Right ventricle myocardium superior (tissue), 1 donor: ENCODE measurements at regions not wholly inside any gene's neighbourhood (a gene's known extent, or its start where the extent isn't known, plus 50 kb on each side); places are given as distances from the start of the nearest gene placed in this dataset.
"Not testable (repeated sequence)": the region's sequence is repeated elsewhere in the genome, so short reads cannot be mapped to it uniquely, and the experiment has no call there.

ENCODE experiments used
- ATAC-seq: fragments of 200-7000 bp; cut with Tn5 transposase; one replicate; pipeline ENCODE4 v1.9.1; 2020; ENCODE audit warnings: mild to moderate bottlenecking; ENCODE audit not compliant: poor library complexity
- DNase-seq: peaks from one replicate; pipeline ENCODE4 v3.0.0-alpha.2; 2020
- intact Hi-C: fragments of 100-400 bp; cut with DNase I; formaldehyde crosslinking; loops from one replicate; pipeline ENCODE4 v1.11.2; 2022
- donor health status: DM: no; HTN: yes; CAD: no; lungs with severe emphysema.

DNA sequence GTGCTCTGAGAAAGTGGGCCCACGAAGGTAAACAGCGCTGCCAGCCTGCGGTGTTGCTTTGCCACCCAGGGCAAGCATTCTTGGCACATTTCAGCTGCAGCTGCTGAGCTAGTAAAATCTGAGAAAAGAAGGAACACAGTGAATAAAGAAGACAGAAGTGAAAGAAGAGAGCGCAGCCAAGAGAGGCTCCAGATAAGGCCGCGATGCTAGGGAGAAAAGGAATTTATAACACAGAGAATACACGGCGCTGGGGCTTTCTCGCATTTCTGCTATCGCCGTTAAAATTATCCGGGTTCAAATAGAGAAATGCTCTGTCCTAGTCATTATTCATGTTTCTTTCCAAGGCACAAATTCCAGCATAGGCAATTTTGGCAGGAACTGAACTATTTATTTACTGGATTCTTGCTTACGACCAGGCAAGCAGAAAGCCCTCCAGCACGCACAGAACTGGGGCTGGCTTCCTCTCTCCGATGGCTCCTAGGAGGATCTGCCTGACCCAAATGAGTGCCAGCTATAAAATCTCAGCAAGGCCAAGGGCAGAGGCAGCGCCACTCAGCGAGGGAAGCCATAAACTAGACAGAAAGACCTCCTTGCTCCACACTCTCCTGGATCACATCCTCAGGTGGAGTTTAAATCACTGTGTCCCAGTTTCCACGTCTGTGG lies 111.2 kb downstream of the ATPSCKMT start:
- no peak for ATAC-seq
- DNase-seq = no peak
- intact Hi-C loops = no loop called here

DNA sequence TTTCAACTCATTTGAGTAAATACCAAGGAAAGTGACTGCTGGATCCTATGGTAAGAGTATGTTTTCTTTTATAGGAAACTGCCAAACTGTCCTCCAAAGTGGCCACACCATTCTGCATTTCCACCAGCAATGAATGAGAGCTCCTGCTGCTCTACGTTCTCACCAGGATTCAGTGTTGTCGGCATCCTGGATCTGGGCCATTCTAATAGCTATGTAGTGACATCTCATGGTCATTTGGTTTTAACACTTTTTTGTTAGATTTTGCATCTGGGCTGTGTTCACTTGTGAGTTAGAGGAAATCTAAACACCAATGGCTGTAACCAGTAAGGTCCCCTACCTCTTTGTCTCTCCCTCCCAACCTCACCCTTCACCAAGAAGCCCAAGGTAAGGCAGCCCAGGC lies 115.9 kb downstream of the ATPSCKMT start:
- no peak for ATAC-seq
- no peak for DNase-seq
- intact Hi-C loops = no loop called here

DNA sequence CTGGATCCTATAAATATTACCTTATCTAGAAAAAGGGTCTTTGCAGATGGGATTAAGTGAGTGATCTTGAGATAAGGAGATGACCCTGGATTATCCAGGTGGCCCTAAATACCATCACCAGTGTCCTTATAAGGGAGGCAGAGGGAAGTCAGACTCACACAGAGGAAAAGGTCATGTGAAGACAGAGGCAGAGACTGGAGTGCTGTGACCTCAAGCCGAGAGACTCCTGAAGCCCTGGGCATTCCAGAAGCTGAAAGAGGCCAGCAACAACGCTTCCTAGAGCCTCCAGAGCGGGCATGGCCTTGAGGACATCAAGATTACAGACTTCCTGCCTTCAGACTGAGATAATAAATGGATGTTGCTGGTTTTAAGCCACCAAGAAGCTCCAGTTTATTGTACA lies 118.8 kb downstream of the ATPSCKMT start:
- DNase-seq (no peak), ATAC-seq (no peak)
- intact Hi-C loops = no loop called here

DNA sequence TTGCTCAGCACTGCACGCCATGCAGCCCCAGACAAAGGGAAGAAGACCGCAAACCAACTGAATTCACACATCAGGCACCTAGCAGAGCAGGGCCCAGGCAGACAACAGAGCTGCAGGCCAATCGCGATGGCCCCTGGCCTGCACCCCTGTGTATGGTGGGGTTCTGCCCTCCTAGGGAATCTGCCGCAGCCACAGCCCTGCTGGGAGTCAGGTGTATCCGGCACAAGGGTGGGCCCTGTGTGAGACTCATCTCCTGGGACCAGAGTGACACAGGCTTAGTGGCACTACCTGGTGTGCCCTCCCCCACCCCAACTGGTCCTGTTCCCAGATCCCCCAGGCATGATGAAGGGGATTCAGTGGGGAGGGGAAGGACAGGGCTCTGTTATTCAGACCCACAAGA lies 122.8 kb downstream of the ATPSCKMT start:
- ATAC-seq (no peak), DNase-seq (no peak)
- intact Hi-C loops = no loop called here

DNA sequence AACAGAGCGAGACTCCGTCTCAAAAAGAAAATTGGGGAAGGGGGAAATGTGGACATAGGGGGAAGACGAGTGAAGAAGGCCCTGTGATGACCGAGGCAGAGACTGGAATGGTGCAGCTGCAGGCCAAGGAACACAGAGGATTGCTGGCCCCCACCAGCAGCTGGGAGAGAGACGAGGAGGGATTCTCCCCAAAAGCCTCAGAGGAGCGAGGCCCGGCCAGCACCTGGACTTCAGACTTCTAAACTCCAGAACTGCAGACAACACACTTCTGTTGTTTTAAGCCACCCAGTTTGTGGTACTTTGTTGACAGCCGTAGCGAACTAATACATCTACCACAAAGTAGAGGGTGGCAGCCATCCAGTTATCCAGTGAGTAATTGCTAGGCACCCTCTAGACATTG lies 124.6 kb downstream of the ATPSCKMT start:
- intact Hi-C loops = no loop called here
- no peak for DNase-seq
- no peak for ATAC-seq

DNA sequence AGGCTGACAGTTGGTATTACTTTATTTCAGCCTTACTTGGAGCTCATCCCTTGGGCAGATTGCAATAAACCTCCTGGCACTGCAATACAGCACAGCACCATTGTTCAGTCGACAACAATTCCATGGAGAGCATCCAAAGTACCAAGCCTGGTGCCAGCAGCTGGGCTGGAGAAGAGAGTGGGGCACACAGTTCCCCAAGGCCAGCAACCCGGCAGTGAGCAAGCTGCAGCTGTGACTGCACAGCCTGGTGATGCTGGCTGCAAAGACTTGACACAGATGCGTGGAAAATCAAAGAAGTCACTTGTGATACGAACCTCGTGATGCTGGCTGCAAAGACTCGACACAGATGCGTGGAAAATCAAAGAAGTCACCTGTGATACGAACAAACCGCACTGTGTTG lies 125.4 kb downstream of the ATPSCKMT start:
- intact Hi-C loops = no loop called here
- DNase-seq = peak; percentile 57
- ATAC-seq = peak; percentile 96

DNA sequence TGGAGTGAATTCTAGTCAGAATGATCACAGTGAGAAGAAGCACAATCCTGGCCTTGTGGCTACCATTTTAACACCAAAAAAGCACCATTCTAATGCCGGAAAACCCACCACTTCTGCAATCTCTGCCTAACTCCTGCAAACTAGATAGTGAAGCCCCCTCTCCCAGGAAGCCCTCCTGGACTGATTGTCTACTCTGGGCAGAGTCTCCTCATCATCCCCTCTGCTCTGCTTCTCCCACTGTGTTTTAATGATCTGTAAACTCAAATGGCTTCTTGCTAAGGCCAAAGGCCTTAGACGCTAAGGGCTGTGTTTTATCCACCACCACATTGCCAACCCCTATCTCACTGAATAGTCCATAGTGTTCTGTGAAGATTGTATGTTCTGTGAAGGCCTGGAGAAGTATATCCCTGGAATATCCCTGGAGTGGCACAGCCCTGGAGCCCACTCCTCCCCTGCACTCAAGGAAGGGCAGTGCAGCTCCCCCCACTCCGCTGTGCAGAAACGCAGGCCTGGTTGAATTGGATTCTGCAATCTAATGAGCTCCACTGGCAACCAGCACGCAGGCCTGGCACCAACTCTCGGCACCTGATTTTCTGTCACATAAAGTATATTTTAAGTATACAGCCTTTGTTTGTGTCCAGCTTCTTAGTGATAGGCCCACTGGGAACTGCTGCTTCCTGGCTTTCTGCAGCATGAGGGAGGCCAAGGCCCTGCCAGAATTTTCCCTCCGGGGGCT lies 126.3 kb downstream of the ATPSCKMT start:
- ATAC-seq (peak; percentile 65), DNase-seq (no peak)
- intact Hi-C loops = no loop called here

DNA sequence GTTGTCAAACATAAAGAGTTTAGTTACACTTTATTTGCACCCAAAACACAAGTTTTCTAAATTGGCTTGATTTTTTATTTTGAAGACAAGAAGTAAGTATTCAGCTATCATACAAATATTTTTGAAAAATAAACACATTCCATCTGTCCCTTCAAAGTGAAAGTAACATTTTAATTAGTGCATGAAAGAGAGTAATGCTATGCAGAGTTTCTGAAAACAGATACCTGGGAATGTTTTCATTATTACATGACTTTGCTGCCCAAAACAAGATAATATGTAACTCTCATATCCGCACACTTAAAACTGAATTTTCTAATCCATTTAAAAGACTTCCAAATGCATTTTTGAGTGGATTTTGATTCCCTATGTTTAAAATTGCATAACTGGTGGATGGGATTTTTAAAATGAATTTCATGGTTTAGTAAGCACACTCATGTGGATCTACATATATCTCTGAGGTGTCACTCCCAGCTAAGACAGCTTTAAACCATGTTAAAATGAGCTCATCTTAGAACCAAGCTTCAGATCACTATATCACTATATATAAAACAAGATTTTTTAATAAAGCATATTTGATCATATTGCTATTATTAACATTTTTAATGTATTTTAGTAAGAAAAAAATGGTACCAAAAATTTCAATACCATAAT lies 127.5 kb downstream of the ATPSCKMT start:
- no peak for ATAC-seq
- DNase-seq = no peak
- intact Hi-C loops = no loop called here

DNA sequence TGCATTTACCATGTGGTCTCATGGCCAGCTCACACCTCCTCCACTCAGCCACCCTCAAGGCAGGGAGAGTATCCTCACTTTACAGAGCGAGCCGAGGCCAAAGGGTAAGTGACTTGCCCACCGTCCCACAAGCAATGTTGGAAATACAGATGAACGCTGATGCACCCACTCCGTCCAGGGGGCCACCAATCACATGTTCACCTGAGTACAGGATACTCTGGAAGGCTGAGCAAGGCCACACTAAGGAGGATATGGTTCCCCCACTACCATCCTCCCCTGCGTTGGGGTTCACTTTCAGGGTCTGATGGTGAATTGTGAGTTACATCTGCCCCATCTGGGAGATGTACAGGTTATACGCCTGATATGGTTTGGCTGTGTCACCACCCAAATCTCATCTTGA lies 128.8 kb downstream of the ATPSCKMT start:
- intact Hi-C loops = no loop called here
- no peak for ATAC-seq
- DNase-seq = no peak

DNA sequence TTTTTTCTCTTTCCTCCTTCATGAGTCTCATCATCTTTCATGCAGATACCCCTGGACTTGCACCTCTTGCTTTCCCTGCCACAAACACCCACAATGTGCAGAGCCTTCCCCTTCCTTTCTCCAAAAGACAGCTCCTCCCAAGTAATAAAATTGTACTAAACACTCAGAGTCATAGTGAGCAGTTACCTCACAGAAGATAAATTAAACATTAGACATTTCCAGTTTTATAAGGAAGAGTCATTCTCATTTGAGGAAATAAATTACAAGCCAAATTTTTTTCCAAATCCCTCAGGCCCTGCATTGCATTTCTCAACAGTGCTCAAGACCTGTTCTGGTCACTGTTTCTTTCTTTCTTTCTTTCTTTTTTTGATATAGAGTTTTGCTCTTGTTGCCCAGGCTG lies 131.5 kb downstream of the ATPSCKMT start:
- no peak for DNase-seq
- intact Hi-C loops = no loop called here
- ATAC-seq = no peak

DNA sequence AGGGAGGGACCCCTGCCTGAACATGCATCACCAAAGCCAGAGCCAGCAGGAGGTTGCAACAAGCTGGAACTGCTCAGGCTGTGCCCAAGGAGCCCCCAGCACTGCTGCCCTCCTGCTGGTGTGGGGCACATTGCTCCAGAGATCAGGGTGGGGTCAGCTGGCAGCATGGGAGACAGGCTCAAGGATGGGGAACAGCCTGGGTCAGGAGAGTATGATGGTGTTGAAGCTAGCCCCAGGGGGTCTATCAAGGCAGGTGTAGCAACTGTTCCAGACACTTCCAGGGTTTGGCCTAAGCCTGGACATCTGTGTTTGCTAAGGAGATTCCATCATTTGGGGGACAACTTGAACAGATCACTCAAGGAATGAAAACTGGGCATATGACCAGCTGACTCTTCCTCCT lies 133.1 kb downstream of the ATPSCKMT start:
- intact Hi-C loops = no loop called here
- ATAC-seq = no peak
- no peak for DNase-seq

DNA sequence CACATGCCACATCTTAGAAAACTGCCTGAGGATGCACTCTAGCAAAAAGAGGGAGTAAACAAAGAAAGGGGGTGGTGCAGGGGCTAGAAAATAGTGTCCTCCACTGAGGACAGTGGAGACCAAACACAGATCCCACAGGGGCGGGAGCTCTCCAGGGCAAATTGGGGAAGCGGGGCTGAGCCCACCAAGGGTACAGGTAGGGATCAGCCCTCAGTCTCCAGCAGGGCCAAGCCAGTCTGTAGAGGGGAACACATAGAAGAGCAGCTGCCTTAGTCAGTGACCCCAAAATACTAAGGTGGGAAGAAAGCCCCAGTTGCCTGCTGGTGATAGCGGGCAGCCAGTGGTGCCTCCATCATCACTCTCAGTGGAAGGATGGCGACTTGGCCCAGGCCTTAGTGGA lies 134.0 kb downstream of the ATPSCKMT start:
- intact Hi-C loops = no loop called here
- no peak for ATAC-seq
- DNase-seq = no peak

DNA sequence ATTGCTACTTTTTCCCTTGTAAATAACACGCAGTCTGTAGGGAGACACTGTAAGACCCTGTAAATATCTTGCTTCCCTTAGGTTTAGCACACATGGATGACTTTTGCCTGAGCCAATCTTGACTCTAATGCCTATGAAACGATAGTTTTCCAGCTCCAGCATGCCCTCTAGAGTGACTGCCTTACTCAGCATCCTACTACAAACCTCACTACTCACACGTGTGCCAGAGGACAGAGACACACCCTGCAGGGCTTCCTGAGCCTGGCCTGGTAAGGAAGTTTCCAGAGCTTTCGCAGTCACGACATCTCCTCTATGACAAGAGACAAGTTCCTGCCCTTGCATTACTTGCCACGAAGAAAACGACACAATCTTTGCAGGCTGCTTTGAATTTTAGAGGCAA lies 138.1 kb downstream of the ATPSCKMT start:
- intact Hi-C loops = no loop called here
- ATAC-seq (peak; percentile 41), DNase-seq (no peak)

DNA sequence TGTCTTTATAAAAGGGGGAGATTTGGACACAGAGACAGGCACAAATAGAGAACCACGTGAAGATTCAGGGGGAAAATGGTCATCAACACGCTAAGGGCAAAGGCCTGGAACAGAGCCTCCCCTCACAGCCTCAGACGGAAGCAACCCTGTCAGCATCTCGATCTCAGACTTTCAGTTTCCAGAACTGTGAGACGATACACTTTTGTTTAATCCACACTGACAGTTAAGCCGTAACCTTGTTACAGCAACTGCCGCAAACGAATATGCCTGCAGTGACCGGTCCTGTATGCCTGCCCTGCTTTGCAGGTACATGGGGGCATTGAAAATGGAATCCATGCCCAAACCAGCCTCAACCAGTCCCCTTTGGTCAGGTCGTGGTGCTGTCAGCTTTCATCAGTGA lies 139.5 kb downstream of the ATPSCKMT start:
- no peak for DNase-seq
- ATAC-seq = no peak
- intact Hi-C loops = no loop called here

DNA sequence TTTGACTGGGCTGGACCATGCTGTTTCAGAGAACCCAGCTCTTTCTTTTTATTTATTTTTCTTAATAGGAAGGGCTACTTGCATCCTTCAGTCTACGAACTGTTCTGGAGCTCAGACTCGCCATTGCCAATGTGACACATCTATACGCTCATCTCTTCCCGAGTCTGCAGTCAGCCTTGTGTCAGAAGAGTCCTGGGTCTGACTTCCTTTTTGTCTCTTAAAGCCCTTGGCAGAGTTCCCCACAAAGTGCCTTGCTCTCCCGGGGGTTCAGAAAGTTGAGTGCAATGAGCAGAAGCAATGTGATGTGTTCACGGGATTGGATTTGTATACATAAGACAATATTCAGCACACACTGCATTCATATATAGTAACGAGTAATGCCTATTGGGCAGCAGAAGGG lies 140.4 kb downstream of the ATPSCKMT start:
- no peak for DNase-seq
- intact Hi-C loops = no loop called here
- no peak for ATAC-seq

DNA sequence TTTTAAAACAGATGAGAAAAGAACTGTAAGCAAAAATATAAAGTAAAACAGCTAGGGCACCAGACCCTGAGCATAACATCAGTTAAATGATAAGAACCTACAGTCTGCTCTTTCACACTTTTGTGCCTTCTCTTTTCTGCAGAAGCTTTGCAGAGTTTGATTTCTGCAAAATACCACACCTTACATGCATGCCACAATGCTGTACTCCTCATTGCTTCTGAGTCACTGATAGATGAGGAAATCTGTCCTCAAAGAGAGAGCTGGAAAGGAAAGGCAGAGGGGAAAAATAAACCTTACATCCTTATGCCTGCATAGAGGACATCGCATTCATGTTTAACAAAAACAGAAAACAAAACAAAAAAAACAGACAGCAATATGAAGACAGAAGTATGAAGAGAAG lies 142.9 kb downstream of the ATPSCKMT start:
- DNase-seq = no peak
- no peak for ATAC-seq
- intact Hi-C loops = no loop called here

DNA sequence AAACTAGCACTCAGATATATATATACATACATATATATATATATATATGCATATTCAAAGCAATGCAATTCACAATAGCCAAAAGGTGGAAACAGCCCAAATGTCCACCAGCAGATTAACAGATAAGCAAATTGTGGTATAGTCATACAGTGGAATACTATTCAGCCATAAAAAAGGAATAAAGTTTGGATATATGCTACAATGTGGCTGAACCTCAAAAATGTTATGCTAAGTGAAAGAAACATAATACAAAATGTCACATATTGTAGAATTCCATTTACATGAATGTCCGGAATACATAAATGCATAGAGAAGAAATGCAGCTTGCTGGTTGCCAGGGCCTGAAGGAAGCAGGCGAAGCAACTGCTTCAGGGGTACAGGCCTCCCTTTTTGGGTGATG lies 143.4 kb downstream of the ATPSCKMT start:
- intact Hi-C loops = no loop called here
- ATAC-seq = no peak
- DNase-seq = no peak

DNA sequence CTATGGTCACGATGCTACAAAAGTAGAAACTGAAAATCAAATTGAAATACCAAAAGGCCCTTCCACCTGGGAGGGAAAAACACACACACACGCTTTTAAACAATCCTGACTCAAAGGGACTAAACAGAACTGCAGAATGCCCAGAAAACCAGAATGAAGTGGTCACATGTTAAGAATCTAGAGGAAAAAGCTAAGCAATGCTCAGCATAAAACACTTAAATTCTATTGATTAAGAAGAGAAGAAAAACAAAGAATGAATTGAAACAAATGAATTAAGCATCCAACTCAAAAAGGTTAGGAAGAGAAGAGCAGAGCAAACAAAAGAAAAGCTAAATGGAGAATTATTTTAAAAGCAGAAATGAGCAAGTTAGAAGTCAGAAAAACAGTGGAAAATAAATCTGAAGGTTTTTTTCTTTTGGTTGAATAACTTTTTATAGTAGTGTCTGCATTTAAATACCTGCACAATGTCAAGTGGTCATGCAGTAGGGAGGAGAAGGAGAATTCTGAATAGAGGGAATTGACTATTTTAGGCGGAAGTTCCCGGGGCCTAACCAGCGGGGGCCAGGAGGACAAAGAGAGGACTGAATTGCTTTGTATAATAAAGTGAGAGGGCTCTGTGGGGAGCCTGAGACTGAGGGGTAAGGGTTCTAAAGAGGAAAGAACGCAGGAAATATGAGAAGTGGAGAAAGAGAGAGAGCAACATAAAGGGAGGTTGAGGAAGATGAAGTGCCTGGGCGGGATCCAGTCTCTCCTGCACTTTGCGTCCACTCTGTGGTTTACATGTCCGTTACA lies 146.8 kb downstream of the ATPSCKMT start:
- DNase-seq (no peak), ATAC-seq (no peak)
- intact Hi-C loops = no loop called here

DNA sequence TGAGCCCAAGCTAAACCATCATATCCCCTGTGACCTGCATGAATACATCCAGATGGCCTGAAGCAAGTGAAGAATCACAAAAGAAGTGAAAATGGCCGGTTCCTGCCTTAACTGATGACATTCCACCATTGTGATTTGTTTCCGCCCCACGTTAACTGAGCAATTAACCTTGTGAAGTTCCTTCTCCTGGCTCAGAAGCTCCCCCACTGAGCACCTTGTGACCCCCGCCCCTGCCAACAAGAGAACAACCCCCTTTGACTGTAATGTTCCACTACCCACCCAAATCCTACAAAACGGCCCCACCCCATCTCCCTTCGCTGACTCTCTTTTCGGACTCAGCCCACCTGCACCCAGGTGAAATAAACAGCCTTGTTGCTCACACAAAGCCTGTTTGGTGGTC lies 147.5 kb downstream of the ATPSCKMT start:
- intact Hi-C loops, ATAC-seq, DNase-seq: not testable (repeated sequence)

DNA sequence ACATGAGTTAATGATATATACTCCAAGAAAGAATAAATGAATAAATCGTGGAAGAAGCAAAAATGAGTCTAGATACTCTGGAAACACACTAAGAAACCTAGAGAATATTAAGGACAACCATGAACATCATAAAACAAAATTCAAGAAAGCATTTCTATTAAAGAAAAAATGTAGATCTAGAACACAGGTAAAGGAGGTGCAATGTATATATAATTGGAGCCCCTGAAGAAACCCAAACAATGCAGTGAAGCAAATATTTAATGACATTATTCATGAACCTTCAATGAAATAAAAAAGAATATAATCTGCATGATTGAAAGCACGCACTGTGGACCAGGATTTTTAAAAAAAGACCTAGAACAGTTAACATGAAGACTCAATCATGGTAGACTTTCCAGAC lies 150.1 kb downstream of the ATPSCKMT start:
- no peak for DNase-seq
- ATAC-seq = no peak
- intact Hi-C loops = no loop called here
